ENCODE measurements at regions not wholly inside any gene's neighbourhood (a gene's known extent, or its start where the extent isn't known, plus 50 kb on each side); places are given as distances from the start of the nearest gene placed in this dataset.

DNA sequence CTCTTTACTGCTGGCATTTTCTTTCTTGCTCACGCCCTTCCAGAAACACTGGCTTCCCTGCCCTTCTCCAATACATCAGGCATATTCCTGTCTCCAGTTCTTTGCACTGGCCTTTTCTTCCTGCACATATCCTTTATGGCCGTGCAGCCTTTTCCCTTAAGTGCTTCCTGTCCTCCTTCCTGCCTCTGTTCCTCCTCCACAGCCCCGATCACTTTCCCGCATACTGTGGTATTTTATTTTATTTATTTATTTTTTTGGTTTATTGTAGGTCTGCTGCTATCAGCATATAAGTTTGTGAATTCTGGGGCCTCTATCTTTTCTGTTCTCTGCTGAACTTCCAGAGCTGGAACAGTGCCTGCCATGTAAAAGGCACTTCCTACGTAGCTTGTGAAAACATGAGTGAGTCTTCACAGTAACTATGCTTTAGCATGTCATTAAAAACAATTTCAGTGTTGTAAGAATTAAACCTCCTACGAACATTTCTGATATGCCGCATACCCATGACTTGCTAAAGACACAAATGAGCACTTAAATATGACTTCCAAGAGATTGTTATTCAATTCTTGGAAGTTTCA is 289.1 kb downstream of the TRIB2 start:
- H2AFZ ChIP-seq (ENCODE audit: low read length) = no peak overlapping the region
- no CpG with 5 or more reads among the region's 7 CpGs for WGBS (ENCODE audit: extremely low coverage, insufficient read length, low lambda C conversion rate)

More for the DNA sequence above, 289.1 kb downstream of the TRIB2 start:
- TF ChIP-seq, protein P1, sequence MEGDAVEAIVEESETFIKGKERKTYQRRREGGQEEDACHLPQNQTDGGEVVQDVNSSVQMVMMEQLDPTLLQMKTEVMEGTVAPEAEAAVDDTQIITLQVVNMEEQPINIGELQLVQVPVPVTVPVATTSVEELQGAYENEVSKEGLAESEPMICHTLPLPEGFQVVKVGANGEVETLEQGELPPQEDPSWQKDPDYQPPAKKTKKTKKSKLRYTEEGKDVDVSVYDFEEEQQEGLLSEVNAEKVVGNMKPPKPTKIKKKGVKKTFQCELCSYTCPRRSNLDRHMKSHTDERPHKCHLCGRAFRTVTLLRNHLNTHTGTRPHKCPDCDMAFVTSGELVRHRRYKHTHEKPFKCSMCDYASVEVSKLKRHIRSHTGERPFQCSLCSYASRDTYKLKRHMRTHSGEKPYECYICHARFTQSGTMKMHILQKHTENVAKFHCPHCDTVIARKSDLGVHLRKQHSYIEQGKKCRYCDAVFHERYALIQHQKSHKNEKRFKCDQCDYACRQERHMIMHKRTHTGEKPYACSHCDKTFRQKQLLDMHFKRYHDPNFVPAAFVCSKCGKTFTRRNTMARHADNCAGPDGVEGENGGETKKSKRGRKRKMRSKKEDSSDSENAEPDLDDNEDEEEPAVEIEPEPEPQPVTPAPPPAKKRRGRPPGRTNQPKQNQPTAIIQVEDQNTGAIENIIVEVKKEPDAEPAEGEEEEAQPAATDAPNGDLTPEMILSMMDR (conservative IDR thresholded peaks at IDR 0.05) = no peak
- H3K27ac ChIP-seq (ENCODE audit: insufficient read length, low read depth, low read length) = no peak overlapping the region
- no peak overlapping the region for H3K23ac ChIP-seq (ENCODE audit: insufficient read length, low read depth, low read length)
- H3K79me2 ChIP-seq (ENCODE audit: insufficient read depth, low read length) = no peaks in the 10 kb centered on the region
- Mint-ChIP-seq H3K4me1 (peaks cover 11 to 13% of the 10 kb centered on the region in 2 experiments), H3K27ac (no peak overlapping the region), H3K27me3 (ENCODE audit: low read depth) (no peaks in the 10 kb centered on the region), H3K9me3 (no peaks in the 10 kb centered on the region), H3K36me3 (ENCODE audit: insufficient read depth in 1 of 3, low read depth in 3 of 3) (no peaks in the 10 kb centered on the region), H3K4me3 (no peak overlapping the region)
- H2BK12ac ChIP-seq (ENCODE audit: insufficient read length, low read depth, low read length) = no peak overlapping the region
- H3K79me1 ChIP-seq (ENCODE audit: insufficient read depth, low read depth, low read length, poor library complexity, severe bottlenecking) = no peaks in the 10 kb centered on the region
- no peak overlapping the region for H3K4ac ChIP-seq (ENCODE audit: low read depth, low read length)
- H3T11ph ChIP-seq (ENCODE audit: low read length) = no peak overlapping the region
- H3K4me2 ChIP-seq (ENCODE audit: insufficient read depth, insufficient read length, low read length) = no peak overlapping the region
- no peaks in the 10 kb centered on the region for H4K20me1 ChIP-seq (ENCODE audit: control insufficient read depth, insufficient read depth, insufficient read length)
- H2BK5ac ChIP-seq (ENCODE audit: insufficient read length, low read length) = no peak overlapping the region
- H3K18ac ChIP-seq (ENCODE audit: insufficient read length, low read depth, low read length) = no peak overlapping the region
- H4K5ac ChIP-seq (ENCODE audit: insufficient read length, low read depth, low read length) = no peak overlapping the region
- H2AK5ac ChIP-seq (ENCODE audit: insufficient read length, low read length) = no peak overlapping the region
- no peaks in the 10 kb centered on the region for H3K9me3 ChIP-seq (ENCODE audit: control insufficient read depth, low read depth, low read length)
- no peak overlapping the region for H2BK15ac ChIP-seq (ENCODE audit: low read depth, low read length)
- no peaks in the 10 kb centered on the region for H3K23me2 ChIP-seq (ENCODE audit: insufficient read length, low read depth, low read length, poor library complexity, severe bottlenecking)
- no peak overlapping the region for H2BK120ac ChIP-seq (ENCODE audit: low read depth, low read length, poor library complexity, severe bottlenecking)
- H4K8ac ChIP-seq (replicated peaks; ENCODE audit: insufficient read length, low read depth, low read length) = no peak overlapping the region
- H3K56ac ChIP-seq (ENCODE audit: insufficient read length, low read depth, low read length) = no peak overlapping the region
- no peaks in the 10 kb centered on the region for H3K4me1 ChIP-seq (ENCODE audit: insufficient read depth, low read length)
- H2BK20ac ChIP-seq (ENCODE audit: low read depth, low read length, poor library complexity, severe bottlenecking) = no peak overlapping the region
- H3K27me3 ChIP-seq (ENCODE audit: insufficient read depth, low read length) = no peaks in the 10 kb centered on the region
- no peak for DNase-seq
- H4K91ac ChIP-seq (ENCODE audit: insufficient read length, low read depth, low read length) = no peak overlapping the region
- no peak overlapping the region for H3K9ac ChIP-seq (ENCODE audit: extremely low read depth, insufficient read length, low read length)
- H3K14ac ChIP-seq (ENCODE audit: insufficient read depth, low read length) = no peak overlapping the region
